Activated CD4-positive, CD25-positive, alpha-beta regulatory T cell treated with anti-CD3 and anti-CD28 coated beads, Interleukin-2, amount 50 U/mL, for 24 hours (primary cell): ENCODE measurements at regions not wholly inside any gene's neighbourhood (a gene's known extent, or its start where the extent isn't known, plus 50 kb on each side); places are given as distances from the start of the nearest gene placed in this dataset.
"Not testable (repeated sequence)": the region's sequence is repeated elsewhere in the genome, so short reads cannot be mapped to it uniquely, and the experiment has no call there.

Experiments
- ATAC-seq, 2 donors: fragments of 150-1000 bp; cut with Tn5 transposase; one replicate each; pipeline ENCODE4 v1.10.0; 2021; ENCODE audit warnings: mild to moderate bottlenecking in 1 of 2, moderate library complexity in 1 of 2

DNA sequence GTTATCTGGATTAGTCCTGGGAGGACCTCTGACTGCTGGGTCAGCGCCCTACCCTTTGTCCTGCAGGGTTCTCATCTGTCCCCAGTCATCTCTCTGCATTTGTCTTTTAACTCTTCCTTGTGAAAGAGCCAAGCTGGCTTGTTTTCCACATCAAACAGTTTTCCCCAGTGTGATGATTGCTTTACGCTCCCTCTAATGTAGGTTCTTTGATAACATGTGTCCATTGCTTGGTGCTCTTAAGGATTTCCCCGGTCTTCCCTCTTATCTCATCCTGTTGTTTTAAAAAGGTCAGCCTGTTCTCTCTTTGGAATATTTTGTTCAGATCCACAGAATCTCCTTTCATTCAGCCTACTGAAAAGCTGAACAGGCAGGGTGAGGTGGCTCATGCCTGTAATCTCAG is 792.1 kb upstream of the RAB6C start:
- ATAC-seq = no peak

DNA sequence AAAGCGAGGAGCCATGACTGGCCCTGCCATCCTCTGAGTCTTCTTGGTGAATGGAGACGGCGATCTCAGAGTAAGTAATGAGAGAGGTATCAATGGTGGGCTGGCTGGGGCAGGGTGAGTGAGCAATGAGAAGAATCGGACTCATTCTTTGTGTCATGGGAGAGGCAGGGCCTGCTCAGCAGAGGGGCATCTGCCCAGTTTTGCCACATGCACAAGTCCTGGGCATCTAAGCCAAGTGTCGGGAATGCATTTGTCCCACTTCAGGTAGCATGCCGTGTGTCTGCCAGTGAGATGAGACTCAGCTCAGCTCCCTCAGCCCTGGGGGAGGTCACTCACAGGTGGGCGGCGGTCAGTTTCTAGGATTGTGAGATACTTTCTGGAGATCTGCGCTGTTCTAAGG is 791.0 kb upstream of the RAB6C start:
- no peak for ATAC-seq

- no peak for ATAC-seq
Measured at GRCh38 chr2:129189617-129190319, 789.7 kb upstream of the RAB6C start.

DNA sequence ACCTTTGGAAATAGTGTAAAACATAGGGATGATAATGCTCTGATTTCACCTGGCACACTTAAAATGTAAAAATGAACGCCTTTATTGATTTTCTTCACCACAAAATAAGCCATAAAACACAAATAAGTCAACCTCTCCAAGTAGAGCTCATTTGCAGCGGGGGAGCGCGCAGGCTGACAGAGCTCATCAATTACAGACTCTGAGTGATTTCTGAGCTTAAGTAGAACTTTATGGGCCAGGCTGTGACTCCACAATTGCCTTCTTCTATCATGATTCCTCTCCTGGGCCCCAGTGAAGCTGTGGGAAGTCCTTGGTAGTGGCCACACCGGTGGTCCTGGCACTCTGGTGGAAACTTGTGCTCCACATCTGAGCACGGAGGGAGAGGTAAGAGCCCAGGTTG is 789.0 kb upstream of the RAB6C start:
- no peak for ATAC-seq

DNA sequence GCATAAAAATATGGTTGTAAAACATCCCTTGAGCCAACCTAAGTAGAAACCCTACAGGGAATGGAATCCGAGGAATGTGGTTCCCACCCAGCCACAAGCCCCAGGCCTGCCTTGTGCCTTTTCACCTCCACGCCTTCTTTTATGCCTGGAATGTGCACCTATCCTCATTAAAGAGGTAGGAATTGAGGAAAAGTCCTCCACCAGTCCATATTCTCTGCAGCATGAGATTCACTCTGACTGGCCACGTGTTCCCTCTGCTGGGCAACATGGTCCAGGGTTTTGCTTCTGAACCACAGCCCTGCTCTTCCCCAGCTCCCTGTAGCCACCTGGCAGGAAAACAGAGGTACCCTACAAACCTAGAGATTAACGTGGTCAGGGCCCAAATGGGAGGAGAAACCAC is 787.9 kb upstream of the RAB6C start:
- no peak for ATAC-seq

DNA sequence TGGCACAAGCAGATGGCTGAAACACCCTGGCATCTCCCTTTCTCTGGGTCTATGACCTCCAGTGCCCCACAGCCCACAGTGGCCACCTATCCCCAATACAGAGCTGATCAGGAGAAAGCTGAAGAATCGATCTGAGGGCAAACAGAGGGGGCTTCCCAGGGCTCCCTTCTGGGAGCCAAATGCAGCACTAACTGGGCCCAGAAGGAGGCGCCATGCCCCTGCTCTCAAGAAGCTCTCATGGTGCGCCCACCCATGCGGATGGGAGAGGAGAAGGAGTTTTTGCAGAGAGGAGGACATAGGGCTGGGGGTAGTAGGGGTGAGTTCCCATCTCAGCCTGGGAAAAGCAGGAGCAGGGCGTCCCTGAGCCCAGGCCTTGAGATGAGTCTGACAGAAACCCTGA is 787.3 kb upstream of the RAB6C start:
- ATAC-seq = no peak

- ATAC-seq = no peak
Measured at GRCh38 chr2:129192841-129193253, 786.6 kb upstream of the RAB6C start.

DNA sequence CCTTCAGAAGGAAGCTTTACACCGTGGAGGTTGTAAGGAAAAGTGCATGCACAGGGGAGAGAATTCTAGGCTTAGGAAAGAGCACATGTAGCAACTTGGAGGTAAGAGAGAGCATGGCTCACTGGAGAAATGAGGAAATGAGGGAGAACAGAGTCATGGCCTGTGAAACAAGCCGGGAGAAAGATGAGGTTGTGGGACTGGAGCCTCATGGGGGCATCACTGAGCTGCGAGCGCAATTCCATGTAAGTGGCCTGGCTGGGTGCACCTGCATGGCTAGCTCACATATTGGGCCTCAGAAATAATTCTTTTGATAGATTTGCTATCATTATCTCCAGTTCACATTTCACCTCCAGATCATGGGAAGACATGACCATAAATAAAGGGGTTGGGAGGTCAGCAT is 785.5 kb upstream of the RAB6C start:
- no peak for ATAC-seq

DNA sequence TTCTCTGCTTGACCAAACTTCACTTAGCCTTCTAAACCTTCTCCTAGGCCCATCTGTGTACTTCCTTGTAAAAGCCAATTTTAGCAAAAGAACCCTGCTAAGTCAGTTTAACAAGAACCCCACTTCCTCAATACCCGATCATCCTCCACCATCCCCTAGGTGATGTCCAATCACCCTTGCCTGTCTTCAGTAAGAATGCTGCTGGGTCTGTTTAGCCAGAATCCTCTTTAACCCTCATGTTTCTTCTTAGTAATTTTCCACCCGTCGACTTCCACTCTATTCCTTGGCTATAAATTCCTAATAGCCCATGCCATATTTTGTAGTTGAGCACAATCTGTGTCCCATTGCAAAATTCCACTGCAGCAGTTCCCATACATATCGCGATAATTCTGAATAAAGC is 780.0 kb upstream of the RAB6C start:
- ATAC-seq = no peak

GRCh38 chr2:129201696-129202095 is 777.8 kb upstream of the RAB6C start:
- ATAC-seq = no peak

- no peak for ATAC-seq
Measured at GRCh38 chr2:129203331-129203730, 776.1 kb upstream of the RAB6C start.

DNA sequence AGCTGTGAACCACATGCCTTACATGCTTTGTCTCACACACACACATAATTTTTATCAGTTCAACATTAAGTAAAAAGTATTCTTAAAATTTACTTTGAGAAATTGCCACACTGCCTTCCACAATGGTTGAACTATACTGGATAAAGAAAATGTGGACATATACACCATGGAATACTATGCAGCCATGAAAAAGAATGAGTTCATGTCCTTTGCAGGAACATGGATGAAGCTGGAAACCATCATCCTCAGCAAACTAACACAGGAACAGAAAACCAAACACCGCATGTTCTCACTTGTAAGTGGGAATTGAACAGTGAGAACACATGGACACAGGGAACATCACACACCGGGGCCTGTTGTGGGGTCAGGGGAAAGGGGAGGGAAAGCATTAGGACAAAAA is 774.9 kb upstream of the RAB6C start:
- ATAC-seq = not testable (repeated sequence)

DNA sequence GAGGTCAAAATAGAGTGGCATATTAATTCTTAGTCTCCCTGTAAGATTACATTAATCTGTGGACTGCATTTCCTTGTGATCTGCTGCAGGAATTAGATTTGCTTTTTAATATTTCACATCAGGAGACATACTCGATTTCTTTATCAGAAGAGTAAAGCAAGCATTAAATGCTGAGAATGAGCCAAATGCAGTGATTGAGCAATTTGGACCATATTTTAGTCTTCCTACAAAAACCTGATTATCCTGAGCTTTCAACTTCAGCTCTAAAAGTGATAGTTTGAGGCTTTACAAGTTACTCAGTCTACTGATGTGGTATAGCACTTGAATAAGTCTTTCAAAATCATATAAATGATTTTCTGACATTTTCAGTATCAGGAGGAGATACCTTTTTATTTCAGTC is 774.3 kb upstream of the RAB6C start:
- no peak for ATAC-seq

- no peak for ATAC-seq
Measured at GRCh38 chr2:129205766-129206165, 773.7 kb upstream of the RAB6C start.

DNA sequence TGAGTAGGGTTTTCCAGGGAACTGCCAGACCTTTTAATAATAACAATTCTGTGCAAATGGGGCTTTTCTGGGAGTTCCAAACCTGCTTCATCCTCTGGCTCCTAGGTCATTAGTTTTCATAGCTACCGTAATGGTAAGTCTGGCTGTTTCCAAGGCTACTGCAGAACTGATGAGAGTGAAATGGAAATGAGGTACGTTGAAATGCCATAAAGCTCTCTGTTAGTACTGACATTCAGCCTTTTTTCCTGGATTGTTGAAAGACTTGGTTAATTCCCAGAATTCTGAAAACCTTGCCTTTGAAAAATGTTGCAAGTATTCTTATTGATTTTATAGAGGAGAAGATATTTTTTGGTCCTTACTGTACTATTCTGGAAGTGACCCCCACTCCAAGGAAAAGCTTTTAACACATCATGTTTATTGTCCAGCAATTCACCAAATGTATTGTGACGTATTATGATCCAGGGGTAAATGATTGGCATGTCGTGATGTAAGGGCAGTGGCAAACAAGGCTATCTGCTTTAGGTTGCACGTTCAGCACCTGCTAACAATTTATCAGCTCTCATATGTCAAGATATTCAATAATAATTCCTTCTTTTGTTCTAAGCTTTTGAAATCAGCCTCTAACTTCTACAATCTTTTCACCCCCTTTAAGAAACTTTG is 767.0 kb upstream of the RAB6C start:
- no peak for ATAC-seq

DNA sequence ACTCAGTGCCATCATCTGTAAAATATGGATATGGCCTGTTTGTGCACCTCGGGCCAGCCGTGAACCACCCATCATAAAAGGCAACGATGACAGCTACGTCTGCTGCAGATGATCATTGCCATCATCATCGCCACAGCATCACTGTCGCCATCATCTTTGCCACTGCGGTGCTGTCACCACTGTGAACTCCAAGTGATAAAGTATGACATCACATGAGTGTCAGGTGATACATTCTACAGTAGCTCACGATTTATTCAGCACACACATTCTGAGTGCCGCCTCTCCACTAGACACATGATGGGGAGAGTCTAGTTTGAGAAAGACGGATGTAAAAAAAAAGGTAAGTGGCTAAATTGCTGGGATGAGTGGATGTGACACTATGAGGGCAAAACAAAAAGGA is 755.4 kb upstream of the RAB6C start:
- ATAC-seq = no peak

DNA sequence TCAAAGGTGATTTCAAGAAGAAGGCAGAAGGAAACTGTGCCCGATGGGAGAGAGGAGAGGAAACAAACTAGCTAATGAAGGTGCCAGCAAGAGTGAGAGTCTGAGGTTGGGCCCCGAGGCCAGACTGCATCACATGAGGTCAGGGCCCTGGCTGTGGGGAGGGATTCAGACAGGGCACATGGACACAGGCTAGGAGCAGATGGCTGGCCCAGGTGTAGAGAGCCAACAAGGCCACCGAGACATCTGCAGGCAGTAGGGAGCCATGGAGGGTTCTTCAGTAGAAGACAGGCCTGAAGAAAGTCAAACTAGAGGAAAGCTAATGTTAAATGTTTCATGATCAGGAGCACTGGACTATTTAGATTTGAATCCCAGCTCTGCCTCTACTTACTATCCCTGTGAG is 755.0 kb upstream of the RAB6C start:
- ATAC-seq = no peak

DNA sequence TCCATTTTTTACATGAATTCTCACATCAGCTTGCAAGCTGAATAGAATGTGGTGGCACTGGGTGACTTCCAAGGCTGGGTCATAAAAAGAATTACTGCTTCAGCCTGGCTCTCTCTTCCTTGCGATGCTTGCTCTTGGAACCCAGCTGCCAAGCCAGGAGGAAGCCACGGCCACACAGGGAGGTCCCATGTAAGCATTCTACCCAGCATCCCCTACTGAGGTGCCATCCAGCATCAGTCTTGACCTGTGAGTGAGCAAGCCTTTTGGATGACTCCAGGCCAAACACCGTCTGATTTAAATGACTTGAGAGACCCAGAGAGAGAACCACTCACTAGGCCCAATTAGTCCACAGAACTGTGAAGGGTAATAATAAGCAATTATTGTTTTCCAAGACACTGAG is 750.3 kb upstream of the RAB6C start:
- ATAC-seq = no peak

DNA sequence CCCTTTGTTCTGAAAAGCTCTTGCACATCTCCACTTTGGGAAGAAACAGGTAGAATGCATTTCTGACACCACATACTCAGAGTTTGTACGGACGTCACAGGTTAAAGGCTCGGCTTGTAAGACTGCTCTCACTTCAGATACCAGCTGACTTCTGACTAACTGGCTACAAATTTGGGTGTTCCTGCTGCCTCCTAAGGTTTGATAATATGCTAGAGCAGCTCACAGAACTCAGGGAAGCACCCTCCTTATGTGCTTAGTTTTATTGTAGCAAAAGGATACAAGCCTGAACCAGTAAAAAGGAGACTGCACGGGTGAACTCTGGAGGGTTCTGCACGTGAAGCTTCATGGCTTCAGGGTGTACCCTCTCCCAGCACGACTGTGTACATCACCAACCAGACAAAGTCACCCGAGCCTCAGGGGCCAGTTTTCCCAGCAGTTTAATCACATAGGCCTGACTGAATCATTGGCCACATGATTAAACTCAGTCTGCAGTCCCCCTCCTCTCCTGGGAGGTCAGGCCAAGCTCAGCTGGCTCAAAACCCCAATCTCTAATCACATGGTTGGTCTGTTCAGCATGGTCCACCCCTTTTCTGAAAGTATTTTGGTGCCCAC is 749.5 kb upstream of the RAB6C start:
- ATAC-seq = no peak

DNA sequence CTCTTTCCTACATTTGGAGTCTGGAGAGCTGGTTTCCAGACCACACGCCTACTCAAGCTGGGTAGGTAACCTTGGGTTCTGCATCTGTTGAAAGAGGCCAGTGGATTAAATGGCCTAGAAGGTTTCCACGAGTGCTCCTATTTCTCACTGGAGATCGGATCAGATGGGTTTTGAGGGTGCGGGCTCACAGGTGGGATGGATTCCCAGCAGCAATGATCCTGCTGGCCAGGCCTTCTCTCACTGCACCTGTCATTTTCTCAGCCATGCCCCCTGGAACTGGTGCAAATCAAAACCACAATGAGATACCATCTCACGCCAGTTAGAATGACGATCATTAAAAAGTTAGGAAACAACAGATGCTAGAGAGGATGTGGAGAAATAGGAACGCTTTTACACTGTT is 747.5 kb upstream of the RAB6C start:
- no peak for ATAC-seq

- ATAC-seq = no peak
Measured at GRCh38 chr2:129233166-129233565, 746.3 kb upstream of the RAB6C start.

DNA sequence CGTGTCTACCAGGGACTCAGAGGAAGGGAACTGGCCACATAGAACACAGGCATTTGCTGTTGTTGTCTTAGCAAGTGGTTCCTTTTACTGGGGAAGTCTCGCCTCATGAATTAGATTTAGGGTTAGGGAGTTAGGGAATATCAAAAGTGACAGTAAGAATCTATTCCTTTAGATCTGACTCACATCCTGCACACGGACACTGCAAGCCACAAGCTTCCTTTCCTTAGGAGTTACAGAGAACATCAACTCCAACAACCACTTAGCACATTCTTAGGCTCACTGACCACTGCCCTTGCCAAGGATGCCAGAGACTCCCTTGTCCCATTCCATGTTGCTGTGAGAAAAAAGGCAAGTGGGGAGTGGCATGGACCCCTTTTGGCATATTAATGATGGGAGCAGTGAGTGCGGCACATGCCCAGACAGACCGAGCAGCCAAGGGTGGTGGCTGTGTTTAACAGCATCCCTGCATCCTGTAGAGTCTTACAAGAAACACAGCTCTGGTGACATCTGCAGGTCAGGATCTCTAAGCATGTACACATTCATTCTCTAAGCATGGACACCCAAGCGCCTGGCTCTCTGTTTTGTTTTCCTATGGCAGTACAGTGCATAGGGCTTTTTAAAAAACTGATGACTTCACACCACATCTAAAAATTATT is 745.6 kb upstream of the RAB6C start:
- ATAC-seq = no peak

GRCh38 chr2:129236601-129237000 is 742.9 kb upstream of the RAB6C start:
- no peak for ATAC-seq
